GM06990 (cell line): ENCODE measurements at regions not wholly inside any gene's neighbourhood (a gene's known extent, or its start where the extent isn't known, plus 50 kb on each side); places are given as distances from the start of the nearest gene placed in this dataset.

Experiments
- DNase-seq: peaks from one replicate; pipeline ENCODE4 v3.0.0-alpha.2; 2011; ENCODE audit not compliant: insufficient read length; ENCODE audit errors: extremely low read depth
- H3K27me3 ChIP-seq: replicated peaks from 2 replicates; pipeline ENCODE4 v1.6.0; 2011; ENCODE audit warnings: low read length; ENCODE audit not compliant: control insufficient read depth, insufficient read depth
- H3K36me3 ChIP-seq: 2 replicates; pipeline ENCODE4 v1.5.1; 2011; ENCODE audit warnings: low read length; ENCODE audit not compliant: control insufficient read depth, insufficient read depth
- H3K4me3 ChIP-seq: replicated peaks from 2 replicates; pipeline ENCODE4 v1.5.1; 2011; ENCODE audit warnings: low read depth, mild to moderate bottlenecking, control low read depth, low read length
- TF ChIP-seq, protein P1 (sequence below): IDR thresholded peaks from 2 replicates; pipeline ENCODE4 v1.5.1; 2011; ENCODE audit warnings: low read length, control low read depth, mild to moderate bottlenecking, inconsistent platforms; ENCODE audit not compliant: insufficient read depth, poor library complexity, severe bottlenecking

DNA sequence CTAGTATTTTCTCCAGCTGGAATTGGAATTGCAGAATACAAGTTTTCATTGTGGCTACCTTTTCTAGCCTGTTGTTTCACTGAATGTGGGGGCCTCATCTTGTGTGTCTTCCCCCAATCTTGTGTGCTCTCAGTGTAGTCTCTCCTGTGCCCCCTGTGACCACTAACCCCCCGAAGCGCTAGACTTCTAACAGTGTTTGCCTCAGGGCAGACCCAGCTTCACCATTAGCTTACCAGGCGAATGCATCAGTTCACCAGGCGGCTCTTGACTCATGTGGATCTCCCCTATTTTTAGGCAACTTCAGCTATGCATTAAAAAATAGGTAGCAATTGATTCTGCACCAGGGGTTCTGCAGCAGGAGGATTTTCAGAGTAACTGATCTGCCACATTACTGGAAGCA lies 376.2 kb upstream of the MEIS1 start:
- Histone ChIP-seq H3K4me3 (no peak overlapping the region), H3K27me3 (no peaks in the 10 kb centered on the region), H3K36me3 (no peaks in the 10 kb centered on the region)
- TF ChIP-seq, protein P1, sequence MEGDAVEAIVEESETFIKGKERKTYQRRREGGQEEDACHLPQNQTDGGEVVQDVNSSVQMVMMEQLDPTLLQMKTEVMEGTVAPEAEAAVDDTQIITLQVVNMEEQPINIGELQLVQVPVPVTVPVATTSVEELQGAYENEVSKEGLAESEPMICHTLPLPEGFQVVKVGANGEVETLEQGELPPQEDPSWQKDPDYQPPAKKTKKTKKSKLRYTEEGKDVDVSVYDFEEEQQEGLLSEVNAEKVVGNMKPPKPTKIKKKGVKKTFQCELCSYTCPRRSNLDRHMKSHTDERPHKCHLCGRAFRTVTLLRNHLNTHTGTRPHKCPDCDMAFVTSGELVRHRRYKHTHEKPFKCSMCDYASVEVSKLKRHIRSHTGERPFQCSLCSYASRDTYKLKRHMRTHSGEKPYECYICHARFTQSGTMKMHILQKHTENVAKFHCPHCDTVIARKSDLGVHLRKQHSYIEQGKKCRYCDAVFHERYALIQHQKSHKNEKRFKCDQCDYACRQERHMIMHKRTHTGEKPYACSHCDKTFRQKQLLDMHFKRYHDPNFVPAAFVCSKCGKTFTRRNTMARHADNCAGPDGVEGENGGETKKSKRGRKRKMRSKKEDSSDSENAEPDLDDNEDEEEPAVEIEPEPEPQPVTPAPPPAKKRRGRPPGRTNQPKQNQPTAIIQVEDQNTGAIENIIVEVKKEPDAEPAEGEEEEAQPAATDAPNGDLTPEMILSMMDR, result no peak
- DNase-seq, result no peak

GRCh38 chr2:66057844-66058243 lies 377.1 kb upstream of the MEIS1 start:
- TF ChIP-seq, protein P1, result no peak
- no peaks in the 10 kb centered on the region for H3K36me3 ChIP-seq
- DNase-seq, result no peak

DNA sequence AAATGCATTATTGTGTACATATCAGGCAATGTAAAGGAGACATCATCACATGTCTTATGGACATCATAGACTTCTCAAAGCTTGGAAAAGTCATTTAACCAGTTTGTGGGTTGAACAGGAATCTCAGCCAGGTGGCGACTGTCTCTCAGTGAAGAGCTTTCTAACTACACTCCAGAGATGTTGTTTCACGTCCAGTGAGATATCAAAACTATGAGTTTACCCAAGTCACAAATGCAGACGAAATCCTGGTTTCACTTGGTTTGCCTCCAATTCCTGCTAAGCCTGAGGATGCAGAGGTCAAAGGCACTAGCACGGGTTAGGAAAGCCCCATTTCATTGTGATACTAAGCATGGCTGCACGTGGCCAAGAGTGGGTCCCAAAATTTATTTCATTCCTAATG lies 384.5 kb upstream of the MEIS1 start:
- DNase-seq, result no peak
- TF ChIP-seq, protein P1, result no peak
- H3K4me3 ChIP-seq, result no peak overlapping the region
- no peaks in the 10 kb centered on the region; the same call in 1 of the 2 replicates for H3K27me3 ChIP-seq
- no peaks in the 10 kb centered on the region for H3K36me3 ChIP-seq

More at GRCh38 chr2:66057844-66058243, 377.1 kb upstream of the MEIS1 start:
- Histone ChIP-seq H3K27me3 (no peaks in the 10 kb centered on the region), H3K4me3 (no peak overlapping the region)

- H3K27me3 ChIP-seq, result no peaks in the 10 kb centered on the region; the same call in 1 of the 2 replicates
- H3K4me3 ChIP-seq, result no peak overlapping the region
- H3K36me3 ChIP-seq, result no peaks in the 10 kb centered on the region
- DNase-seq, result no peak
- TF ChIP-seq, protein P1, result no peak
Measured at GRCh38 chr2:66048667-66049066, 386.3 kb upstream of the MEIS1 start.

DNA sequence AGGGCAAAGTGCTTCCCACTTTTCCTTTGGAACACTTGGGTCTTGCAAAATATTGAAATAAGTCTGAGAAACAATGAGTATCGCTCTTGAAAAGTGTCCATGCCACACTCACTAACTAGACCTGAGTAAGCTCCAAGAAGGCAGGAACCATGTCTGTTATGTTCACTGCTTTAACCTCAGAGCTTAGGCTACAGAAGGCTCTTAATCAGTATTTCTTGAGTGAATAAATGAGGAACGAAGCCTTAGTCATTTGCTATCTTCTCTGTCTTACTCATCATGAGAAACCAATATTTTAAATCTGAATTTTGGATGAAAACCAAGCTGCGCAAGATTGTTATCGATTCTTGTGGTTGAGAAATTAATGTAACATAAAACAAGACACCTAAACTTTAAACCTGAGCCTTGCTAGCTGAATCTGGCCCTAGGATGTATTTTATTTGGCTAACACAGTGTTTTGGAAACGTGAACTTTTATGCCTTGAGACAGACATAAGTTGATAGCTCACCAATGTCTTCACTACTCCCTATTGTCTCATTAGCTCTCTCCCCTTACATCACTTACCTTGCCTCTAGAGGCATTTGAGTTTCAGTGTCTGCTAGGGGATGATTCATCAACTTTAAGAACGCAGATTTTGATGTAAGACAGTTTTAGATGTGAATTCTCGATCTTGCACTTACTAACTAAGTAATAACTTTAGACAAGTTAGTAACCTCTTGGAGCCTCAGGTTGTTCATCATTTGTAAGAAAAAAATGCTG lies 392.8 kb upstream of the MEIS1 start:
- TF ChIP-seq, protein P1, result no peak

More for the DNA sequence above, 392.8 kb upstream of the MEIS1 start:
- H3K36me3 ChIP-seq, result no peaks in the 10 kb centered on the region
- no peak for DNase-seq
- no peak overlapping the region for H3K4me3 ChIP-seq
- H3K27me3 ChIP-seq, result no peaks in the 10 kb centered on the region
